ENCODE measurements at regions not wholly inside any gene's neighbourhood (a gene's known extent, or its start where the extent isn't known, plus 50 kb on each side); places are given as distances from the start of the nearest gene placed in this dataset.
A peak's percentile ranks its signal among the peaks of the same experiment; 100 is the strongest.

GRCh38 chr3:111335512-111336303, 206.3 kb upstream of the CD96 start:
- no peak for TF ChIP-seq CTCF (IDR thresholded peaks at IDR 0.05; ENCODE audit: low read depth, low read length, missing control alignments)
- DNase-seq (ENCODE audit: extremely low read depth, low read depth): no peak
- no peak overlapping the region for H3K4me3 ChIP-seq (replicated peaks; ENCODE audit: low read depth, low read length)

GRCh38 chr3:111336511-111336910, 205.5 kb upstream of the CD96 start:
- no peak overlapping the region for H3K4me3 ChIP-seq (replicated peaks; ENCODE audit: low read depth, low read length)
- DNase-seq (ENCODE audit: extremely low read depth, low read depth): no peak
- TF ChIP-seq CTCF (IDR thresholded peaks at IDR 0.05; ENCODE audit: low read depth, low read length, missing control alignments): no peak

- no peak overlapping the region for H3K4me3 ChIP-seq (replicated peaks; ENCODE audit: low read depth, low read length)
- peak; percentile 56 for DNase-seq (ENCODE audit: extremely low read depth, low read depth)
- peak; percentile 87 for TF ChIP-seq CTCF (IDR thresholded peaks at IDR 0.05; ENCODE audit: low read depth, low read length, missing control alignments)
Observed at GRCh38 chr3:111338059-111338698, 203.8 kb upstream of the CD96 start.

- no peak for TF ChIP-seq CTCF (IDR thresholded peaks at IDR 0.05; ENCODE audit: low read depth, low read length, missing control alignments)
- DNase-seq (ENCODE audit: extremely low read depth, low read depth): no peak
- H3K4me3 ChIP-seq (replicated peaks; ENCODE audit: low read depth, low read length): no peak overlapping the region
Observed at GRCh38 chr3:111339017-111339416, 203.0 kb upstream of the CD96 start.

- no peak for DNase-seq (ENCODE audit: extremely low read depth, low read depth)
- no peak for TF ChIP-seq CTCF (IDR thresholded peaks at IDR 0.05; ENCODE audit: low read depth, low read length, missing control alignments)
- H3K4me3 ChIP-seq (replicated peaks; ENCODE audit: low read depth, low read length): no peak overlapping the region
Observed at GRCh38 chr3:111351334-111351733, 190.7 kb upstream of the CD96 start.

- no peak for TF ChIP-seq CTCF (IDR thresholded peaks at IDR 0.05; ENCODE audit: low read depth, low read length, missing control alignments)
- no peak for DNase-seq (ENCODE audit: extremely low read depth, low read depth)
- H3K4me3 ChIP-seq (replicated peaks; ENCODE audit: low read depth, low read length): no peak overlapping the region
Observed at GRCh38 chr3:111352585-111352984, 189.4 kb upstream of the CD96 start.
